Activated CD4-positive, alpha-beta T cell treated with anti-CD3 and anti-CD28 coated beads for 24 hours (primary cell): ENCODE measurements at regions not wholly inside any gene's neighbourhood (a gene's known extent, or its start where the extent isn't known, plus 50 kb on each side); places are given as distances from the start of the nearest gene placed in this dataset.
"Not testable (repeated sequence)": the region's sequence is repeated elsewhere in the genome, so short reads cannot be mapped to it uniquely, and the experiment has no call there.

Experiments used
- DNase-seq, 2 donors: peaks; one replicate each; pipeline ENCODE4 v3.0.0-alpha.2; 2020; ENCODE audit warnings: low read depth in 2 of 2

DNA sequence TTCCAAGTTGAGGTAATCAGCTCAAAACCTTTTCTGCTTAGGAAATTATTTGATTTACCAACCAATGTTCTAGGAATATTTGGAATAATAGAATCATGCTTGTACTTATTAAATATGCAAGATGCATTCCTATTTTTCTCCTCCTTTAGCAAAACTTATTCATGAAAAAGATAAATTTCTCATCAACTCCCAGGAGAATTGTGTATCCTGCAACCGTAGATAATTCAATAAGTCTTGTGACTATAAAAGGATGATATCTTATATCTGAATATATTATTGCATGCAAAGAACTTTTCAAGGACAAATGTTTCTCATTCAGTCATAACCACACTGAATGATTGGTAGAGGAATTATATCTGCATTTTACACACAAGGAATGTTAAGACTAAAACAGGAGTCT lies 84.9 kb upstream of the CCNG1 start:
- DNase-seq = no peak

DNA sequence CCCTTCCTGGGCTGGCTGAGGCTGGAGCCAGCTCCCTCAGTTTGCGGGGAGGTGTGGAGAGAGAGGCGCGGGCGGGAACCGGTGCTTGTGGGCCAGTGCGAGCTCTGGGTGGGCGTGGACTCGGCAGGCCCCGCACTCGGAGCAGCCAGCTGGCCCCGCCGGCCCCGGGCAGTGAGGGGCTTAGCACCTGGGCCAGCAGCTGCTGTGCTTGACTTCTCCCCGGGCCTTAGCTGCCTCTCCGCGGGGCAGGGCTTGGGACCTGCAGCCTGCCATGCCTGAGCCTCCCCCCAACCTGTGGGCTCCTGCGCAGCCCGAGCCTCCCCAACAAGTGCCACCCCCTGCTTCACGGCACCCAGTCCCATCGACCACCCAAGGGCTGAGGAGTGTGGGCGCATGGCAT lies 81.6 kb upstream of the CCNG1 start:
- DNase-seq = not testable (repeated sequence)

DNA sequence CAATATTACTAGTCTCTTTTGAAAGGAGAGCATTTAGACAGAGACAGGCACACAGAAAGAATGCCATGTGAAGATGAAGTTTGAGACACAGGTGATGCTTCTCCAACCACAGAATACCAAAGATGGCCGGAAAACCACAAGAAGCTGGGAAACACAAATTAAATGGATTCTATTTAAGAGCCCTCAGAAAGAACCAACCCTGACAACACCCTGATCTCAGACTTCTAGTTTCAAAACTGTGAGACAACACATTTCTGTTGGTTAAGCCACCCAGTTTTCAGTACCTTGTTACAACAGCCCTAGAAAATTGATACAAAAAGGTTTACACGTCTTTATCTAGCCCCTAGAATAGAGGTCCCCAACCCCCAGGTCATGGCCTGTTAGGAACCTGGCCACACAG lies 79.8 kb upstream of the CCNG1 start:
- no peak for DNase-seq

DNA sequence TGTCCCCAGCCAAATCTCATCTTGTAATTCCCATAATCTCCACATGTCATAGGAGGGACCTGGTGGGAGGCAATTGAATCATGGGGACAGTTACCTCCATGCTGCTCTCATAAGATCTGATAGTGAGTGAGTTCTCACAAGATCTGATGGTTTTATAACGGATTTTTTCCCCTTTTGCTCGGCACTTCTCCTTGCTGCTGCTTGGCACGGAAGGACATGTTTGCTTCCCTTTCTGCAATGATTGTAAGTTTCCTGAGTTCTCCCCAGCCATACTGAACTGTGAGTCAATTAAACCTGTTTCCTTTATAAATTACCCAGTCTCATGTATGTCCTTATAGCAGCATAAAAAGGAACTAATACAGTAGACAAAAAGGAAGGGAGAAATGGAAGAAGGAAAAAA lies 76.7 kb upstream of the CCNG1 start:
- no peak for DNase-seq

DNA sequence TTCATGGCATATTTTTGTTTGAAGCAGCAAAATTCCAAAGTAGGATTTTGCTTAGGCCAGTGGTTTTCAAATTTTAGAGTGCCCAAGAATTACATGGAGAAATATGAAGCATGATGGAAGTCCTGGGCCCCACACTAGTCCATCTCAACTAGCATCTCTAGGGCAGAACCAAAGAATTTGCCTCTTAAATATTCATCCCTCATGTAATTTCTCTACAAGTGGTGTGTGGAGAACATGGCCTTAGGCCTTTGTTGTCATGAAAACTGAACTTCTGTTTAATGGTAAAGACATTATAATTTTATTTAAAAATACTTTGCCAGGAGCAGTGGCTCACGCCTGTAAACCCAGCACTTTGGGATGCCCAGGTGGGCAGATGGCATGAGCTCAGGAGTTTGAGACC lies 75.9 kb upstream of the CCNG1 start:
- DNase-seq = no peak

DNA sequence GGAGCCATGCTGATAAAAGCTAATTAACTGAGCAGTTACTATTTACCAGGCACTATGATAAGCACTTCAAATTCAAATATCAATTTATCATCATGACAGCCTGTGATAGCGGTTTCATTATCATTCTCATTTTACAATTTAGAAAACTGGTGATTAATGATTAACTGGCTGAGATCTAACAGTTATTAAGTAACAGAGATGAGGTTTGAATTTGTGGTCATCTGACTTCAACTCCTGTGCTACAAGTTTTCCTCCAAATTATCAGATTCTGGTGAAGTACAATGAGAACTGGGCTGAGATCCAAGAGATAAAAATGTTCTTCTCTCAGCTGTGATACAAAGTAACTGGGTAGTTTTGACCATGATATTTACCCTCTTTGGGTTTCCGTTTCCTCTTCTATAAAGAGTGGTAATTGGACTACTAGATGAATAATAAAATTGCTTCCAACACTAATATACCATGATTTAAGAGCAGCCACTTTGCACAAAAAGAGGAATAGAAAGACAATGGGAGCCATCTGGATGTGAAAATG lies 74.5 kb upstream of the CCNG1 start:
- no peak for DNase-seq

DNA sequence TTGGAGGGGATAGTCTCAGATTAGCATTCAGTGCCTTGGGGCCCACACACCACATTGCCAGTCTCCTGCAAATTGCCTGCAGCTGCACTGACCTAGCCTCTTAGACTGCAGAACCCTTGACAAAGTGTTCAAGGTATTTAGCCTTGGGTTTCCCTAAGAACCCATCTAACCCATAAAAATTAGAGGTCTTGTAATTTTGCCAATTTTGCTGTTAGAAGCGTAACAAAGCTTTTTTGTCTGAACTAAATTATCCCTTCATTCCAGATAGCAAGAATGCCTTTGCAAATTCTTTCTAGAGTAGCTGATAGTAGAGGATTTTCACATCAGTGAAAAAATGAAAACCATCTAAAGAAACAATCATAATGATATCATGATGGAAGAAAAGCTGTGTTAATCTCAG lies 74.0 kb upstream of the CCNG1 start:
- DNase-seq = no peak

DNA sequence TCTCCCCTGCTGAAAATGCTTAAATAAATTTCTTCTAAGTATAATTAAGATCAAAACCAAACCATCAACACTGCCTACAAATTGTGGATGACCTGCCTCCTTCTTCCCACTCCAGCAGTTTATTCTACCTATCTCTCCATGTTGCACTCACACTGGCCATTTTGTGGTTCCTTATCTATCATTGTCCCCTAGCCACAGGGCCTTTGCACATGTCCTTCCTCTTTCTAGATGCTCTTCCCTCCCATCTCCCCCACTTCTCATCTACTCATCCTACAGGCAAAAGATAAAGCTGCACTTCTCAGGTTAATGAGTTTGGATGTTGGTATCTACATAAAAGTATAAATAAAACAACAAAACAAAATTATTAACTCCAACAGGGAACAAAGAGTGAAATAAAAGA lies 70.6 kb upstream of the CCNG1 start:
- DNase-seq = no peak

DNA sequence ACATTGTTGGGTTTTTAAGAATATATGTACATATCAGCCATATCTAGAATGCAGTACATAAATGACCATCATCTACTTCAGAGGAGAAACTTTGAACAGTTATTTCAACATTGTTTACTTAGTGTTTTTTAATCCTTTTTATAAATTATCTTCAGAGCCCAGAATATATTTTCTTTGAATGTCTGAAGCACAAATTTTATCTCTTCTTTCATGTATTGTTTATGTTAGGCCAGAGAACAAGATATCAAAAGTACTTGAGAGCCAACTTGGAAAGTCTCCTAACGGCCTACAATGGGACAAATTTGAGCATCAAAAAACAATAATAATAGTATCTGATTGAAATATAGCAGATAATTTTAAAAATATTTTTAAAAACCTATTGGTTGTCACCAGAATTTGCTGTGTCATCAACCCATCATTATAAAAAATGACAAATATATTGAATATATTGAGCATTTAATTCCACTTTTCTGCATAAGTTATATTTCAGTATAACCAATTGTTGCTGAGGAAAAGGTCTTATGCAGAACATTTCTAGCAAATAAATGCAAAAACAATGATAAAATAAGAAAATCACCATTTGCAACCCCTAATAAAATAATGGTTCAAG lies 67.5 kb upstream of the CCNG1 start:
- no peak for DNase-seq

DNA sequence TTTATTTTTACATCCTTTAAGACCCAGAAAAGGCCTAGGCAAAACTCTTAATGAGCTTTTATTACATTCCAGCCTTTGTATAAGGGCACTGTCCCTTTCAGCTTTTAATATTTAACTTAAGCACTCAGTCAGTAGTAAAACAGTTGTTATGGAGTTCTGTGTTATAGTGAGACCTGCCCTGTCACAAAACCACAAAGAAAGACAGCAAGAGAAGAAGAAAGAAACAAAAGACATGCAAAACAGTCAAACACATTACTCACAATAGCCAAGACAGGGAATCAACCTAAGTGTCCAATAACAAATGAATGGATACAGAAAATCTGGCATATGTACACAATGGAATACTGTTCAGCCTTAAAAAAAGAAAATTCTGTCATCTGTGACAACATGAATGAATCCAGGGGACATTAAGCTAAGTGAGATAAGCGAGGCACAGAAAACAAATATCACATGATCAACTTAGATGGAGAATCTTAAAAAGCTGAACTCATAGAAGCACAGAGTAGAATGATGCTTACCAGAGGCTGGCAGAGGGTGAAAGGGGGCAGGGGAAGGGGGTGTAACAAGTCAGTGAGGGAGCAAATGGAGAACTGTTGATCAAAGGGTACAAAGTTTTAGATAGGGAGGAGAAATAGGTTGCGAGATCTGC lies 63.8 kb upstream of the CCNG1 start:
- DNase-seq = no peak

DNA sequence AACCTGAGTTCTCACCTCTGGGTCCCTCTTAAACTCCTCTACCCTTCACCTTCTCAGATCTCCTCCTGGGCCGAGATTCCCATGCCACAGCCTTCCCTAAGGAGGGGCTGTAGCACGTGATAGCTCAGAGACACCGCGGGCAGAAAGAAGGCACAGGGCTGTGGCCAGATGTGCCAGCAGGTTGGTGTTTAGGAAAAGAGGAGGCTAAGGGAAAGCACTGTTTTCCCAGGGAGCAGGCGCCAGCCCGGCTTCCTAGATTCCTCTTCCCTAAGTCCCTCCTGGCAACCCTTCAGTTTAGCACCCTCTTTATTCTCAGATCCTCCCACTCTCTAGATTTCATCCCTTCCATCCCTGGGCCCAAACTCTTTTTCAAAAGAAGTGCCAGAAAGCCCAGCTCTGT lies 59.4 kb upstream of the CCNG1 start:
- no peak for DNase-seq

DNA sequence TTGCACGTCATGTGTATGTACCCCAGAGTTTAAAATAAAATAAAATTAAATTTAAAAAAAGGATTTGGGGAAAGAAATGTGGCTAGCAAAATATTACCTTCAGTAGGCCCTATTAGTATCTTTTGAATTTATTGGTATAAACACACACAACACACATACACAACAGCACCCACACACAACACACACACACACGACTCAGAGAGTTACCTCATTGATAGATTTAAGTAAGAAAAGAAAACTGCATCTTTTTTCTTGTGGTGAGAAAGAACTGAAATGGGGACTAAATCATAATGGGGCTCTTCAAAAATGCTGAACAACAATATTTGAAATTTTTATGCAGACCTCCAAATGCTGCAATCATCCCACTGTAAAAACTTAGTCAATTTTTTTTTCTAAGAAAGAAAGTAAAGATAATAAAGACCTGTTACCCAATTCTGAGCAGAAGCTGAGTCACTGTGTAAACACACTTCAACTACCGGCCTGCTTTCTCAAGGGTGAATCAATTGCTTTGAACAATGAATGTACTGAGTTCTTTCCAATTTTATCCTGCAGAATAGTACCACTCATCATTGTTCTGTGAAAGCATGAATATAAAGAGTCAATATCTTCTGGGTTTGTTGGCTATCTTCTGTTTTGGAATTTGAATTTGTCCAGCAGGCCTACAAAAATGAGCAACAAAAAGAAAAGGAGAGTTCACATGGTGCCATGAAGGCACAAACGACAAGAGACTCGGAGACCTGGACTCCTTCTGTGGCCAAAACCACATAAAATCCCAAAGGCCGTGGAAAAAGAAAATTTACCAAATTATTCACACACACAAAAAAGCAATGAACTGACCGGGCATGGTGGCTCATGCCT lies 57.9 kb upstream of the CCNG1 start:
- DNase-seq = no peak

DNA sequence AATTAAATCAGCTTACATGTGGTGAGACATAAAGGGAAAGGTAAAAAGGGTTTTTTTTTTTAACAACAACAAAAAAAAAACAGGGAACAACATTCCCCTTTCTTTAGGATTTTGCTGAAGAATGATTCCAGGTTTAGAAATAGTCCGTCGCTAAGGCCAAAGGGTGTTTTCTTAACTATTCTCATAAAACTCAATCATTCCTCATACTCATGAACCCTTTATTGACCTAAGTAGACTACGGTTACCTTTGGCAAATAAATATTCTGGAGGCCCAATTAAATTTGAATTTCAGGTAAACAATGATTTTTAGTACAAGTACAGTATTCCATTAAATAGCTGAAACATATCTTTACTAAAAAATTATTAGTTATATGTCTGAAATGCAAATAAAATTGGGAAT lies 55.6 kb upstream of the CCNG1 start:
- no peak for DNase-seq

DNA sequence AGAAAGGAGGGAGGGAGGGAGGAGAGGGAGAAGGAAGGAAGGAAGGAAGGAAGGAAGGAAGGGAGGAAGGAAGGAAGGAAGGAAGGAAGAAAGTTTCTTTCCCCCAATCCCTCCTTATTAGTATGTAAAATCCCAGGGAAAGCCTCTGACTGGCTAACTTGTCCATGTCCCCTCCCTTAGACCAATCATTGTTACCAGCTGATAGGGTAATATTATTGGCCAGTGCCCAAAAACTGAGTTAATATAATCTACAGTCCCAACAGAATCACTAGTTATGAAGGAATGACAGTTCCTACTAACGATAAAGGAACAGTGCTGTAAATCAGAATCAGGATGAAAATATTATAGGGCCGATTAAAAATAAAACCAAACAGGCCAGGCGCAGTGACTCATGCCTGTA lies 53.6 kb upstream of the CCNG1 start:
- no peak for DNase-seq

DNA sequence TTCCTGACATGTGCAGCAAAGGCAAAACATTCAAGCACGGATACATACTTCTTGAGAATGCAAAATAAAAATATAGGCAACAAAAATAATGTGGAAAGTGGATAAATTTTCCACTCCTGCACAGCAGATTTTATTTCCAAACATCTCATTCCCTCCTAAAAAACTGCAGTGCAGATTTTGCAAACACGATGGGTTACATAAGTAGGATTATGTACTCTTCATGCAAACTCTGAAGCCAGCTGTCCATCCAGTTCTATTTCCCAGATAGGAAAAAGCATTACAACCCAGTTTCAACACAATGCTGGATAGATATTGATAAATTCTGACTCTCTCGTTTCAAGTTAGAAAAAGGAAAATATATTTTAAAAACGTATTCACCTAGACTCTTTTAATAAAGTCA lies 52.7 kb upstream of the CCNG1 start:
- DNase-seq = no peak

DNA sequence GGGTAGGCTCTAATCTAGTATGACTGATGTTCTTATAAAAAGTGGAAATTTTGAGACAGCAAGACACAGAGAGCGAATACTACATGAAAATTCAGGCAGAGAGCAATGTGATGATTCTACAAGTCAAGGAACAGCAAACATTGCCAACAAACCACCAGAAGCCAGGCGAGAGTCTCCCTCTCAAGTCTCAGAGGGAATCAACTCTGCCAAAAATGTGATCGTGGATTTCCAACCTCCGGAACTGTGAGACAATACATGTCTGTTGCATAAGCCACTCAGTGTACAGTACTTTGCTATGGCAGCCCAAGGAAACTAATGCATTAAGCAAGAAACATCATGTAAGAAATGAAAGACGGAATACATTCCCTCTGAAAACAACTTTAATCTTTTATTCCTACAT lies 52.1 kb upstream of the CCNG1 start:
- DNase-seq = no peak

DNA sequence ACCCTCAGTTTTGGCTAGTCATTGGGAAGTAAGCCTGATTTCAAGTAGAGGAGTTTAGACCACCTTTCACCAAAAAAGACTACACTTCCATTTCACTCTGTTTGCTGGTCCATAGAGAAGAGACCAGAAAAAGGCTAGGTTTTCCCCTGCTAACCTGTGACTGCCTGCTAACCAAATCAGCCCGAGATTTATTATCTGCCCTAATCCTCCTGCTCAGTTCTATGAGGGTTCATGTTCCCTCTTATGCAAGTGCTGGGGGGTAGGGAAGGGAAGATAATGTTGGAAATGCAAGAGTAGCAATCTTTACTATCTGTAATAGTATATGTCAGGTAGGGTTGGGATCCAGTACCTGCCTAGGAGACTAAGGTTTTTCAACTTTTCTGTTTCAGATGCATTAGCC lies 51.6 kb upstream of the CCNG1 start:
- no peak for DNase-seq

DNA sequence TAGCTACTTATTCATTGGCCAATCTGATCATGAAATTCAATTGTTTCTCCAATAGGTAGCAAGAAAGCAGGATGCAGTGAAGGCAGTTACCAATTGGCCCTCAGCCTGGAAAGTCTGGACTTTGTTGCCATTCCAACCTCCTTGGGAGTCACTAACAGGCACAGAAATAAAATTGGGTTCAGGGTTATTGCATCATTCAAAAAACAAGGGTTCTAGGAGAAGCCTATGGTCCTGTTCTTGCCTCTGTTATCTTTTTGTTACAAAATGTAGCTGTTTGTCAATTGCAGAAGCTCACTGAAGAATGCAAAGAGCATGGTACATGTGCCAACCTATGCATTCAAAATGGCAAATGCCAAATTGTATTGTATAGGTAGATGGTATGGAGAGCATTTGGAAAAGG lies 51.0 kb upstream of the CCNG1 start:
- DNase-seq = no peak

DNA sequence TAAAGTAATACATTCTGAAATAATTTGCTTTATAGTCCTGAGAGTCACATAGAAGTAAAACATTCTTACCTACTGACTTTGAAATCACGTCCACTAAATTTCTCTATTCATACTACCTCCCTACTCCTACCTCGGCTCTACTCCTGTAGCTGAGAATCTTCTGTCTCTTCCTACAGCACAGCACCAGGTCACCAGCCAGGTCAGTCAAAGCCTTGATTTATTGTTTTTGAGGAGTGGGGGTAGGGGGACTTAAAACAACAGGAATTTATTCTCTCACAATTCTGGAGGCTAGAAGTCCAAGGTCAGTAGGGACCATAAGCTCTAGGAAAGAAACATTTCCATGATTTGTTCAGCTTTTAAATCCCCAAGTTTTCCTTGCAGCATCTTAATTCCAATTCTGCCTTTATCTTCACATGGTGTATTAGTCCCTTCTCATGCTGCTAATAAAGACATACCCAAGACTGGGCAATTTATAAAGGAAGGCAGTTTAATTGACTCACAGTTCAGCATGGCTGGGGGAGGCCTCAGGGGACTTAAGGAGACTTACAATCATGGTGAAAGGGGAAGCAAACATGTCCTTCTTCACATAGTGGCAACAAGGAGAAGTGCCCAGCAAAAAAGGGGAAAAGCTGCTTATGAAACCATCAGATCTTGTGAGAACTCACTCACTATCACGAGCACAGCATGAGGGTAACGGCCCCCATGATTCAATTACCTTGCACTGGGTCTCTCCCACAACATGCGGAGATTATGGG lies 49.6 kb upstream of the CCNG1 start:
- DNase-seq = no peak
